OCI-LY7 (cell line): ENCODE measurements at regions not wholly inside any gene's neighbourhood (a gene's known extent, or its start where the extent isn't known, plus 50 kb on each side); places are given as distances from the start of the nearest gene placed in this dataset.
"Not testable (repeated sequence)": the region's sequence is repeated elsewhere in the genome, so short reads cannot be mapped to it uniquely, and the experiment has no call there.

Experiments used
- BruUV-seq: library from RNA; stranded (reverse); fragments of 400-500 nt; replicated peaks from 2 replicates; lab custom pipeline; 2021; lab: Mats Ljungman, UMichigan
- CTCF ChIA-PET: fragments of 300-600 bp; sonication (Branson Sonifier 250); formaldehyde crosslinking; loops from one replicate; lab custom pipeline; 2022; ENCODE audit warnings: antibody characterized with exemption; ENCODE audit not compliant: unreplicated experiment; lab: Charles Lee
- POLR2A ChIA-PET: fragments of 300-600 bp; sonication (Branson Sonifier 250); formaldehyde crosslinking; loops from one replicate; lab custom pipeline; 2022; ENCODE audit warnings: antibody characterized with exemption; lab: Charles Lee
- DNase-seq: peaks from one replicate; pipeline ENCODE4 v3.0.0-alpha.2; 2015; ENCODE audit warnings: low spot score
- H2AFZ ChIP-seq: fragments of 200-600 bp; sonication (generic), shearing (Covaris generic); 2 replicates; pipeline ENCODE4 v1.6.1; 2014; ENCODE audit warnings: mild to moderate bottlenecking, antibody characterized with exemption, low read length, moderate library complexity
- H3K27ac ChIP-seq: fragments of 200-600 bp; sonication (generic); 2 replicates; pipeline ENCODE4 v1.5.1; 2014; ENCODE audit warnings: mixed run types, low read depth, mild to moderate bottlenecking, moderate library complexity, low read length, inconsistent platforms; ENCODE audit not compliant: poor library complexity, severe bottlenecking
- H3K36me3 ChIP-seq: fragments of 200-600 bp; sonication (generic); 2 replicates; pipeline ENCODE4 v1.6.1; 2014; ENCODE audit warnings: mild to moderate bottlenecking, antibody characterized with exemption, low read length, moderate library complexity, mixed read lengths; ENCODE audit not compliant: insufficient read depth
- H3K4me1 ChIP-seq: fragments of 200-600 bp; sonication (generic); 2 replicates; pipeline ENCODE4 v1.5.1; 2014; ENCODE audit warnings: mild to moderate bottlenecking, low read length; ENCODE audit not compliant: insufficient read depth, poor library complexity, severe bottlenecking
- H3K4me2 ChIP-seq: fragments of 200-600 bp; sonication (generic); 2 replicates; pipeline ENCODE4 v1.6.1; 2014; ENCODE audit warnings: mild to moderate bottlenecking, low read length
- H3K4me3 ChIP-seq: fragments of 200-600 bp; sonication (generic); 2 replicates; pipeline ENCODE4 v1.5.1; 2014; ENCODE audit warnings: mild to moderate bottlenecking, low read depth, low read length; ENCODE audit not compliant: poor library complexity, severe bottlenecking
- H3K79me2 ChIP-seq: fragments of 200-600 bp; sonication (generic); 2 replicates; pipeline ENCODE4 v1.6.1; 2016; ENCODE audit warnings: low read depth, mild to moderate bottlenecking, low read length, moderate library complexity, mixed read lengths; ENCODE audit not compliant: insufficient read depth
- H3K9me2 ChIP-seq: fragments of 200-600 bp; sonication (generic); 2 replicates; pipeline ENCODE4 v1.6.1; 2016; ENCODE audit warnings: mild to moderate bottlenecking, low read length, mixed read lengths; ENCODE audit not compliant: insufficient read depth
- H3K9me3 ChIP-seq: fragments of 200-600 bp; sonication (generic); 2 replicates; pipeline ENCODE4 v1.6.1; 2014; ENCODE audit warnings: mild to moderate bottlenecking, mixed run types, low read length, mixed read lengths
- H4K20me1 ChIP-seq: fragments of 200-600 bp; sonication (generic); 2 replicates; pipeline ENCODE4 v1.6.1; 2014; ENCODE audit warnings: mild to moderate bottlenecking, antibody characterized with exemption, low read length, moderate library complexity, mixed read lengths; ENCODE audit not compliant: insufficient read depth
- CTCF ChIP-seq: fragments of 200-600 bp; sonication (generic); conservative IDR thresholded peaks from 2 replicates; pipeline ENCODE4 v1.5.1; 2014; ENCODE audit warnings: mild to moderate bottlenecking, antibody characterized with exemption, low read length, moderate library complexity, mixed read lengths
- EZH2phosphoT487 ChIP-seq: fragments of 200-600 bp; sonication (generic); IDR thresholded peaks from 2 replicates; pipeline ENCODE4 v1.6.1; 2018; ENCODE audit warnings: low read depth, borderline replicate concordance, mild to moderate bottlenecking, mixed run types, antibody characterized with exemption, low read length, moderate library complexity, mixed read lengths
- intact Hi-C: fragments of 100-400 bp; cut with micrococcal nuclease; formaldehyde crosslinking; loops from one replicate; pipeline ENCODE4 v1.10.0; 2022; ENCODE audit not compliant: unreplicated experiment

- intact Hi-C loops, result no loop called here
- POLR2A ChIA-PET, result interaction anchor here (0.9 to 1.2 kb wide), 2 partner anchors 12 to 35 kb away, joined by 3 read pairs; no protein-coding TSS in a partner anchor
- Histone ChIP-seq H3K36me3 (no peaks in the 10 kb centered on the region), H2AFZ (no peak overlapping the region), H4K20me1 (no peaks in the 10 kb centered on the region), H3K9me3 (no peaks in the 10 kb centered on the region), H3K4me3 (no peak overlapping the region), H3K79me2 (no peaks in the 10 kb centered on the region), H3K4me1 (no peaks in the 10 kb centered on the region), H3K27ac (no peak overlapping the region), H3K4me2 (no peak overlapping the region), H3K9me2 (no peaks in the 10 kb centered on the region)
- no peak for DNase-seq
- no TSS peak for BruUV-seq
- TF ChIP-seq CTCF (no peak), EZH2phosphoT487 (no peak)
- CTCF ChIA-PET, result no interaction called here
These were observed 124.1 kb downstream of the ZNF365 start for GRCh38 chr10:62498271-62498670.

- H4K20me1 ChIP-seq, intact Hi-C loops, BruUV-seq, POLR2A ChIA-PET, H2AFZ ChIP-seq, H3K9me3 ChIP-seq, H3K4me2 ChIP-seq, H3K27ac ChIP-seq, H3K4me3 ChIP-seq, DNase-seq, H3K4me1 ChIP-seq, H3K79me2 ChIP-seq, H3K9me2 ChIP-seq, H3K36me3 ChIP-seq: not testable (repeated sequence)
- CTCF ChIA-PET, result interaction anchor here (0.6 kb wide), 1 partner anchor 26 kb away, joined by 3 read pairs; no protein-coding TSS in a partner anchor
These were observed 125.9 kb downstream of the ZNF365 start for GRCh38 chr10:62500116-62500515.

- no peak for DNase-seq
- TF ChIP-seq EZH2phosphoT487, result no peak
- ChIA-PET POLR2A (interaction anchor here (0.7 kb wide), 1 partner anchor 21 kb away, joined by 3 read pairs; no protein-coding TSS in a partner anchor), CTCF (no interaction called here)
- Histone ChIP-seq H3K4me2 (no peak overlapping the region), H3K4me3 (no peak overlapping the region), H3K79me2 (no peaks in the 10 kb centered on the region), H3K4me1 (peaks cover 3% of the 10 kb centered on the region), H2AFZ (no peak overlapping the region), H3K27ac (no peak overlapping the region), H4K20me1 (no peaks in the 10 kb centered on the region), H3K9me2 (0 out of 2 replicates have a peak, but pooled peaks cover 3% of the 10 kb centered on the region), H3K9me3 (no peaks in the 10 kb centered on the region), H3K36me3 (no peaks in the 10 kb centered on the region)
- intact Hi-C loops, result no loop called here
- BruUV-seq, result no TSS peak
These were observed 127.4 kb downstream of the ZNF365 start for GRCh38 chr10:62501547-62501946.
